GM18519 (cell line): ENCODE measurements at regions not wholly inside any gene's neighbourhood (a gene's known extent, or its start where the extent isn't known, plus 50 kb on each side); places are given as distances from the start of the nearest gene placed in this dataset.

Experiments used
- ATAC-seq: cut with Tn5 transposase; IDR thresholded peaks from one replicate; pipeline ENCODE4 v1.9.1; 2021; ENCODE audit warnings: mild to moderate bottlenecking, moderate library complexity; ENCODE audit not compliant: unreplicated experiment, low FRiP score

GRCh38 chr4:38497121-38497520, 166.9 kb upstream of the KLF3 start:
- no peak for ATAC-seq

- no peak for ATAC-seq
Observed at GRCh38 chr4:38499101-38499500, 164.9 kb upstream of the KLF3 start.

GRCh38 chr4:38500433-38500832, 163.6 kb upstream of the KLF3 start:
- ATAC-seq: no peak

GRCh38 chr4:38501698-38502097, 162.3 kb upstream of the KLF3 start:
- no peak for ATAC-seq

- peak; percentile 79 for ATAC-seq
Observed at GRCh38 chr4:38503689-38504395, 160.2 kb upstream of the KLF3 start.

GRCh38 chr4:38504396-38504715, 159.6 kb upstream of the KLF3 start:
- ATAC-seq: no peak

- ATAC-seq: no peak
Observed at GRCh38 chr4:38509551-38509950, 154.4 kb upstream of the KLF3 start.

GRCh38 chr4:38510201-38510600, 153.8 kb upstream of the KLF3 start:
- ATAC-seq: no peak

- no peak for ATAC-seq
Observed at GRCh38 chr4:38511702-38512101, 152.3 kb upstream of the KLF3 start.

- no peak for ATAC-seq
Observed at GRCh38 chr4:38512840-38513239, 151.2 kb upstream of the KLF3 start.

GRCh38 chr4:38514465-38515146, 149.4 kb upstream of the KLF3 start:
- ATAC-seq: no peak

- ATAC-seq: no peak
Observed at GRCh38 chr4:38516190-38516589, 147.8 kb upstream of the KLF3 start.

GRCh38 chr4:38519666-38520065, 144.3 kb upstream of the KLF3 start:
- ATAC-seq: no peak

GRCh38 chr4:38523054-38523453, 140.9 kb upstream of the KLF3 start:
- no peak for ATAC-seq

GRCh38 chr4:38523524-38524448, 140.2 kb upstream of the KLF3 start:
- ATAC-seq: peak; percentile 96

GRCh38 chr4:38526412-38526811, 137.6 kb upstream of the KLF3 start:
- ATAC-seq: no peak

GRCh38 chr4:38529189-38530115, 134.5 kb upstream of the KLF3 start:
- peak; percentile 78 for ATAC-seq

- no peak for ATAC-seq
Observed at GRCh38 chr4:38530486-38530885, 133.5 kb upstream of the KLF3 start.

GRCh38 chr4:38531141-38531727, 132.8 kb upstream of the KLF3 start:
- ATAC-seq: no peak
